CD14-positive monocyte (primary cell): ENCODE measurements at regions not wholly inside any gene's neighbourhood (a gene's known extent, or its start where the extent isn't known, plus 50 kb on each side); places are given as distances from the start of the nearest gene placed in this dataset.

Experiments used
- DNase-seq, 3 donors: peaks; one replicate each; pipeline ENCODE4 v3.0.0-alpha.2; 2011 to 2022
- H2AFZ ChIP-seq: 2 replicates; pipeline ENCODE4 v1.6.0; 2012; ENCODE audit warnings: mild to moderate bottlenecking, low read depth, low read length, inconsistent platforms; ENCODE audit not compliant: insufficient read depth, poor library complexity, severe bottlenecking
- H3K27ac ChIP-seq, 2 donors: 1 replicate in 1 of 2; 2 replicates in 1 of 2; pipeline ENCODE4 v1.5.1; 2012 to 2013; ENCODE audit warnings: low read length in 2 of 2, control low read depth in 1 of 2, inconsistent platforms in 1 of 2, low read depth in 1 of 2, mild to moderate bottlenecking in 1 of 2
- H3K27me3 ChIP-seq, 2 donors: one replicate each; pipeline versions ENCODE4 v1.6.0 to v1.6.1; 2011 to 2013; ENCODE audit warnings: low read length in 2 of 2; ENCODE audit not compliant: control insufficient read depth in 2 of 2, insufficient read depth in 2 of 2
- H3K36me3 ChIP-seq, 2 donors: replicated peaks in 1 of 2; 1 replicate in 1 of 2; 2 replicates in 1 of 2; pipeline versions ENCODE4 v1.5.1 to v1.6.1; 2012 to 2013; ENCODE audit warnings: low read length in 2 of 2, control low read depth in 1 of 2, inconsistent platforms in 1 of 2, mild to moderate bottlenecking in 1 of 2; ENCODE audit not compliant: insufficient read depth in 2 of 2, control insufficient read depth in 1 of 2
- H3K4me1 ChIP-seq, 2 donors: 1 replicate in 1 of 2; 2 replicates in 1 of 2; pipeline versions ENCODE4 v1.5.1 to v1.6.1; 2012 to 2013; ENCODE audit warnings: low read length in 2 of 2, control low read depth in 1 of 2, inconsistent platforms in 1 of 2, mild to moderate bottlenecking in 1 of 2, moderate library complexity in 1 of 2; ENCODE audit not compliant: insufficient read depth in 2 of 2, control insufficient read depth in 1 of 2
- H3K4me2 ChIP-seq: replicated peaks from 2 replicates; pipeline ENCODE3; 2012; ENCODE audit warnings: low read length, moderate library complexity, mild to moderate bottlenecking; ENCODE audit not compliant: poor library complexity, severe bottlenecking; ENCODE audit errors: extremely low read depth
- H3K4me3 ChIP-seq, 3 experiments: fragments of 200-600 bp in 1 of 3; sonication (generic) in 1 of 3; replicated peaks in 1 of 3; 1 replicate in 2 of 3; 2 replicates in 1 of 3; pipeline ENCODE4 v1.5.1; 2011 to 2013; ENCODE audit warnings: low read length in 3 of 3, mild to moderate bottlenecking in 3 of 3, control low read depth in 2 of 3, low read depth in 2 of 3, inconsistent platforms in 1 of 3, moderate library complexity in 1 of 3
- H3K79me2 ChIP-seq: 2 replicates; pipeline ENCODE4 v1.6.0; 2012; ENCODE audit warnings: mild to moderate bottlenecking, control low read depth, inconsistent platforms, low read length, moderate library complexity; ENCODE audit not compliant: insufficient read depth
- H3K9ac ChIP-seq: 2 replicates; pipeline ENCODE4 v1.6.0; 2017; ENCODE audit warnings: low read length, mild to moderate bottlenecking; ENCODE audit not compliant: insufficient read depth, poor library complexity, severe bottlenecking
- H3K9me3 ChIP-seq, 2 donors: replicated peaks in 1 of 2; 1 replicate in 1 of 2; 2 replicates in 1 of 2; pipeline versions ENCODE4 v1.5.1 to v1.6.1; 2012 to 2013; ENCODE audit warnings: low read length in 2 of 2, control low read depth in 1 of 2; ENCODE audit not compliant: control insufficient read depth in 1 of 2, insufficient read depth in 1 of 2
- H4K20me1 ChIP-seq: 2 replicates; pipeline ENCODE4 v1.6.0; 2012; ENCODE audit warnings: mild to moderate bottlenecking, low read length, control low read depth, moderate library complexity; ENCODE audit not compliant: insufficient read depth
- H3K27ac Mint-ChIP-seq, 7 donors: one replicate each; pipeline ENCODE4 v1.8.0; 2020; ENCODE audit warnings: mild to moderate bottlenecking in 7 of 7, mixed read lengths in 7 of 7, moderate library complexity in 6 of 7, inconsistent platforms in 2 of 7
- H3K27me3 Mint-ChIP-seq, 3 donors: one replicate each; pipeline ENCODE4 v1.8.0; 2021 to 2022; ENCODE audit warnings: low read depth in 3 of 3, mild to moderate bottlenecking in 3 of 3, mixed read lengths in 3 of 3, moderate library complexity in 3 of 3, inconsistent platforms in 1 of 3
- H3K36me3 Mint-ChIP-seq, 2 donors: one replicate each; pipeline ENCODE4 v1.8.0; 2020; ENCODE audit warnings: mixed read lengths in 2 of 2, inconsistent platforms in 1 of 2, mild to moderate bottlenecking in 1 of 2
- H3K4me1 Mint-ChIP-seq: one replicate; pipeline ENCODE4 v1.8.0; 2020; ENCODE audit warnings: mild to moderate bottlenecking, mixed read lengths
- H3K4me3 Mint-ChIP-seq, 2 donors: one replicate each; pipeline ENCODE4 v1.8.0; 2020; ENCODE audit warnings: mild to moderate bottlenecking in 2 of 2, mixed read lengths in 2 of 2, moderate library complexity in 1 of 2
- H3K9me3 Mint-ChIP-seq, 7 donors: one replicate each; pipeline ENCODE4 v1.8.0; 2020 to 2022; ENCODE audit warnings: mixed read lengths in 7 of 7, mild to moderate bottlenecking in 6 of 7, moderate library complexity in 6 of 7, inconsistent platforms in 2 of 7
- CTCF ChIP-seq: fragments of 200-600 bp; IDR thresholded peaks from one replicate; pipeline ENCODE4 v1.8.0; 2022; ENCODE audit warnings: antibody characterized with exemption, mild to moderate bottlenecking
- WGBS: methylation state at CpG from one replicate; pipeline ENCODE4 v1.1.5; 2013; ENCODE audit warnings: missing lambda C conversion rate; ENCODE audit not compliant: insufficient coverage; 5-methylcytosine and 5-hydroxymethylcytosine counted together
- intact Hi-C, 2 donors: fragments of 100-400 bp; cut with micrococcal nuclease; formaldehyde crosslinking; loops; one replicate each; pipeline versions ENCODE4 v1.15.0 to v1.15.1; 2023

GRCh38 chr1:220378571-220379302, 106.5 kb upstream of the RAB3GAP2 start:
- no peaks in the 10 kb centered on the region for H3K4me1 Mint-ChIP-seq

GRCh38 chr1:220375715-220376114, 103.5 kb upstream of the RAB3GAP2 start:
- Histone ChIP-seq H3K27me3 (no peaks in the 10 kb centered on the region), H3K27ac (no peak overlapping the region)
- intact Hi-C loops: no loop called here

More at GRCh38 chr1:220378571-220379302, 106.5 kb upstream of the RAB3GAP2 start:
- Histone ChIP-seq H3K9me3 (peaks cover 0 to 6% of the 10 kb centered on the region in 2 donors), H3K36me3 (no peaks in the 10 kb centered on the region), H3K9ac (no peak overlapping the region), H3K27ac (no peak overlapping the region), H4K20me1 (no peaks in the 10 kb centered on the region), H3K27me3 (no peaks in the 10 kb centered on the region), H3K4me3 (no peak overlapping the region), H3K79me2 (no peaks in the 10 kb centered on the region), H3K4me1 (no peaks in the 10 kb centered on the region), H3K4me2 (no peak overlapping the region), H2AFZ (no peak overlapping the region)
- no peak overlapping the region for H3K4me3 Mint-ChIP-seq
- H3K27ac Mint-ChIP-seq: no peak overlapping the region
- peaks cover 2 to 16% (median 10%) of the 10 kb centered on the region in 7 donors for H3K9me3 Mint-ChIP-seq
- WGBS: 94% methylated on average over 10 of the region's 11 CpGs
- intact Hi-C loops: no loop called here
- H3K36me3 Mint-ChIP-seq: no peaks in the 10 kb centered on the region
- peaks cover 0 to 4% (median 0%) of the 10 kb centered on the region in 3 donors for H3K27me3 Mint-ChIP-seq
- no peak for DNase-seq
- no peak for TF ChIP-seq CTCF

More at GRCh38 chr1:220375715-220376114, 103.5 kb upstream of the RAB3GAP2 start:
- Mint-ChIP-seq H3K27me3 (peaks cover 0 to 8% (median 2%) of the 10 kb centered on the region in 3 donors), H3K4me1 (no peaks in the 10 kb centered on the region), H3K4me3 (no peak overlapping the region), H3K27ac (no peak overlapping the region), H3K9me3 (peaks cover 0 to 16% (median 10%) of the 10 kb centered on the region in 7 donors), H3K36me3 (no peaks in the 10 kb centered on the region)
- Histone ChIP-seq H3K9me3 (peaks cover 0 to 6% of the 10 kb centered on the region in 2 donors), H3K4me1 (no peaks in the 10 kb centered on the region), H3K4me2 (no peak overlapping the region), H4K20me1 (no peaks in the 10 kb centered on the region), H3K79me2 (no peaks in the 10 kb centered on the region), H3K9ac (no peak overlapping the region), H3K36me3 (no peaks in the 10 kb centered on the region), H2AFZ (no peak overlapping the region), H3K4me3 (no peak overlapping the region)
- DNase-seq: no peak
- TF ChIP-seq CTCF: no peak
- 95% methylated on average over 2 of the region's 3 CpGs for WGBS
